ENCODE measurements at regions not wholly inside any gene's neighbourhood (a gene's known extent, or its start where the extent isn't known, plus 50 kb on each side); places are given as distances from the start of the nearest gene placed in this dataset.

DNA sequence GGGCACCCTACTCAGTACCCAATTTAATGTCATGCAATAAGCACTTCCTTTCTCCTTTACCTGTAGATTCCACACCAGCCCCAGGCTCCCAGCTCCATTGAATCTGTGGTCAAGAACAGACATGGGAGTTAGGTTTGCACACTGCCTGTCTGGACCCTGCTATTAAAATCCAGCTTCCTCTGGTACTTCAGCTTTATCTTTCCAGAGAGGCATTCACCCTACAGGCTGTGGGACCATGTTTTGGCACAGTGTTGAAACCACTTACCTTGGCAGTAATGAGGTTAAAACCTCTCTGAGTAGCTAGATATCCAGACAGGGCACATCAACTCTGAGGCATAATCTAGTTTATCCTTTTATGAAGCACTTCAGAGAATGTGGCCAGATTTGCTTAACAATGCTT lies 191.5 kb upstream of the PCSK5 start:
- no peaks in the 10 kb centered on the region for H3K9me3 ChIP-seq (ENCODE audit: insufficient read depth, low read depth, low read length)
- TF ChIP-seq, protein P1, sequence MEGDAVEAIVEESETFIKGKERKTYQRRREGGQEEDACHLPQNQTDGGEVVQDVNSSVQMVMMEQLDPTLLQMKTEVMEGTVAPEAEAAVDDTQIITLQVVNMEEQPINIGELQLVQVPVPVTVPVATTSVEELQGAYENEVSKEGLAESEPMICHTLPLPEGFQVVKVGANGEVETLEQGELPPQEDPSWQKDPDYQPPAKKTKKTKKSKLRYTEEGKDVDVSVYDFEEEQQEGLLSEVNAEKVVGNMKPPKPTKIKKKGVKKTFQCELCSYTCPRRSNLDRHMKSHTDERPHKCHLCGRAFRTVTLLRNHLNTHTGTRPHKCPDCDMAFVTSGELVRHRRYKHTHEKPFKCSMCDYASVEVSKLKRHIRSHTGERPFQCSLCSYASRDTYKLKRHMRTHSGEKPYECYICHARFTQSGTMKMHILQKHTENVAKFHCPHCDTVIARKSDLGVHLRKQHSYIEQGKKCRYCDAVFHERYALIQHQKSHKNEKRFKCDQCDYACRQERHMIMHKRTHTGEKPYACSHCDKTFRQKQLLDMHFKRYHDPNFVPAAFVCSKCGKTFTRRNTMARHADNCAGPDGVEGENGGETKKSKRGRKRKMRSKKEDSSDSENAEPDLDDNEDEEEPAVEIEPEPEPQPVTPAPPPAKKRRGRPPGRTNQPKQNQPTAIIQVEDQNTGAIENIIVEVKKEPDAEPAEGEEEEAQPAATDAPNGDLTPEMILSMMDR (conservative IDR thresholded peaks at IDR 0.05; ENCODE audit: low read length), result no peak
- TF ChIP-seq EZH2phosphoT487 (IDR thresholded peaks at IDR 0.05; ENCODE audit: borderline replicate concordance), result no peak
- no peak overlapping the region for H3K4me2 ChIP-seq (ENCODE audit: low read depth, low read length, poor library complexity, severe bottlenecking)
- no peak overlapping the region for H3K9ac ChIP-seq (ENCODE audit: low read depth, low read length, poor library complexity, severe bottlenecking)
- no peaks in the 10 kb centered on the region for H3F3A ChIP-seq (ENCODE audit: low read depth)
- no peak overlapping the region for H3K4me3 ChIP-seq (ENCODE audit: low read length, poor library complexity, severe bottlenecking)
- no peaks in the 10 kb centered on the region for H3K79me2 ChIP-seq (ENCODE audit: insufficient read depth, low read length)
- H3K36me3 ChIP-seq (ENCODE audit: insufficient read depth, low read length), result no peaks in the 10 kb centered on the region
- no peaks in the 10 kb centered on the region for H3K4me1 ChIP-seq (ENCODE audit: insufficient read depth, low read length, poor library complexity, severe bottlenecking)
- no peaks in the 10 kb centered on the region for H4K20me1 ChIP-seq (ENCODE audit: insufficient read depth, low read length, poor library complexity, severe bottlenecking)
- no peak overlapping the region for H2AFZ ChIP-seq (ENCODE audit: low read length)
- no peaks in the 10 kb centered on the region for H3K9me2 ChIP-seq (replicated peaks; ENCODE audit: low read depth, low read length)
- H3K27me3 ChIP-seq (ENCODE audit: insufficient read depth, low read length, poor library complexity, severe bottlenecking), result no peaks in the 10 kb centered on the region

DNA sequence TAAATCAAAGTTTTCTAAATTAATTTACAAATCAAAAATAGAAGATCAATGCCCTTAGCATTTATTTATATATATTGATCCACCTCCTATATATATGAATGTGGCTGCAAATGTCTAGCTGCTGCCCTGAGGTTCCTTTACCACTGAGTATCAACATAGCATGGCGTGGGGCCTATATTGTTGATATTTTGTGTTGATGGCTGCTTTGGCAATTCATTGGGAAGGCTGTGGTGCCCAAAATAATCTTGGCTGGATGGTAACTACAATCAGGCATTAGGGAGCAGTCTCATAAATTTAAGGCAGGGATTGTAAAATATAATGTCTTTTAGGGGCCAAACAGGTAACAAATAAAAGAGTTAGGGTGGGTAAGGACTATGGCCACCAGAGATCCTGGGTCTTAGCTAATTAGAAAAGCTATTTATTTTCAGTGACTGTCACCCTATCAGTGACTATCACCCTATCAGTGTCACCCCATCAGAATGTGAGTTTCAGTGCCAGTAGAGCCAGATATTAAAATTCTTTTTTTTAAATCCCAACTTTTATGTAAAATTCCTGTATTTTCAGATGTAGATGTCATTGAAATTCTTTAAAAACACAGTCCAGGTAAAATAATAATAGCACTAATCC lies 190.7 kb upstream of the PCSK5 start:
- no peak overlapping the region for H3K4me2 ChIP-seq (ENCODE audit: low read depth, low read length, poor library complexity, severe bottlenecking)
- no peaks in the 10 kb centered on the region for H3F3A ChIP-seq (ENCODE audit: low read depth)
- no peaks in the 10 kb centered on the region for H3K36me3 ChIP-seq (ENCODE audit: insufficient read depth, low read length)
- H4K20me1 ChIP-seq (ENCODE audit: insufficient read depth, low read length, poor library complexity, severe bottlenecking), result no peaks in the 10 kb centered on the region
- no peak overlapping the region for H2AFZ ChIP-seq (ENCODE audit: low read length)
- no peak overlapping the region for H3K4me3 ChIP-seq (ENCODE audit: low read length, poor library complexity, severe bottlenecking)
- H3K27me3 ChIP-seq (ENCODE audit: insufficient read depth, low read length, poor library complexity, severe bottlenecking), result no peaks in the 10 kb centered on the region
- no peaks in the 10 kb centered on the region for H3K9me3 ChIP-seq (ENCODE audit: insufficient read depth, low read depth, low read length)
- H3K79me2 ChIP-seq (ENCODE audit: insufficient read depth, low read length), result no peaks in the 10 kb centered on the region
- no peak overlapping the region for H3K9ac ChIP-seq (ENCODE audit: low read depth, low read length, poor library complexity, severe bottlenecking)
- H3K9me2 ChIP-seq (replicated peaks; ENCODE audit: low read depth, low read length), result no peaks in the 10 kb centered on the region
- H3K4me1 ChIP-seq (ENCODE audit: insufficient read depth, low read length, poor library complexity, severe bottlenecking), result no peaks in the 10 kb centered on the region
- no peak for TF ChIP-seq EZH2phosphoT487 (IDR thresholded peaks at IDR 0.05; ENCODE audit: borderline replicate concordance)
- TF ChIP-seq, protein P1 (conservative IDR thresholded peaks at IDR 0.05; ENCODE audit: low read length), result no peak

DNA sequence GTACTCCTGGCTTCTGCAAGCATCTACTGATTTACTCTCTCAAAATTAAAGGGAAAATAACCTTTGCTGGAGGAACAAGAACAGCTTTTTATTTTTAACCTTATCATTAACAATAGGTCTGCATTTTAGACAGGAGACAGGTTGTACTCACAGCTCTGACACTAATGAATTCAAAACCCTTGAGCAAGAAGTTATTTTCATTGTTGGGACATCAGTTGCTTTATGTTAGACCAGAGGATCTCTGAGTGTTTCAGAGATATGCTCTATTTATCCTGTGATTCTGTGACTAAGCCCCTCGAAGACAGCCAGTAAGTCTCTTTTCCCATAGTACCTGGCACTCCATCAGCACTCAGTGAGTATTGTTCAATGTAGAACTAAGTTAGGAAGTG lies 190.2 kb upstream of the PCSK5 start:
- TF ChIP-seq EZH2phosphoT487 (IDR thresholded peaks at IDR 0.05; ENCODE audit: borderline replicate concordance), result no peak
- TF ChIP-seq, protein P1 (conservative IDR thresholded peaks at IDR 0.05; ENCODE audit: low read length), result no peak
- Histone ChIP-seq H2AFZ (ENCODE audit: low read length) (no peak overlapping the region), H3K9me2 (replicated peaks; ENCODE audit: low read depth, low read length) (no peaks in the 10 kb centered on the region), H3K4me1 (ENCODE audit: insufficient read depth, low read length, poor library complexity, severe bottlenecking) (no peaks in the 10 kb centered on the region), H4K20me1 (ENCODE audit: insufficient read depth, low read length, poor library complexity, severe bottlenecking) (no peaks in the 10 kb centered on the region), H3K36me3 (ENCODE audit: insufficient read depth, low read length) (no peaks in the 10 kb centered on the region), H3K79me2 (ENCODE audit: insufficient read depth, low read length) (no peaks in the 10 kb centered on the region), H3K4me3 (ENCODE audit: low read length, poor library complexity, severe bottlenecking) (no peak overlapping the region), H3K27me3 (ENCODE audit: insufficient read depth, low read length, poor library complexity, severe bottlenecking) (no peaks in the 10 kb centered on the region), H3K4me2 (ENCODE audit: low read depth, low read length, poor library complexity, severe bottlenecking) (no peak overlapping the region), H3K9me3 (ENCODE audit: insufficient read depth, low read depth, low read length) (no peaks in the 10 kb centered on the region), H3K9ac (ENCODE audit: low read depth, low read length, poor library complexity, severe bottlenecking) (no peak overlapping the region), H3F3A (ENCODE audit: low read depth) (no peaks in the 10 kb centered on the region)

Data from Loucy (cell line).